Heart left ventricle (tissue), 13 donors: ENCODE measurements at regions not wholly inside any gene's neighbourhood (a gene's known extent, or its start where the extent isn't known, plus 50 kb on each side); places are given as distances from the start of the nearest gene placed in this dataset.

Experiments used
- POLR2A ChIP-seq, 2 donors: fragments of 450-650 bp; IDR thresholded peaks; one replicate each; pipeline ENCODE4 v1.6.1; 2017; ENCODE audit warnings: antibody characterized with exemption in 2 of 2, mild to moderate bottlenecking in 2 of 2, moderate library complexity in 2 of 2
- TF ChIP-seq, protein P1 (sequence below), 12 donors: fragments of 200-600 bp; sonication (generic) in 4 of 12; IDR thresholded peaks; one replicate each; pipeline versions ENCODE4 v1.5.0 to v1.8.0; 2018 to 2022; ENCODE audit warnings: antibody characterized with exemption in 12 of 12, mild to moderate bottlenecking in 5 of 12
- donor health status: ischemic (EF 13 %, LVEDD 7.1; RV severe dilation, severe dysfunction).
- donor health status: DM: no; HTN: yes; CAD: no.
- donor health status: DM: no; HTN: no; CAD: no.
- donor health status: ischemic (EF 25% LVEDD 6.9; RV normal size, moderate dysfunction).
- donor health status: ischemic (EF 25% LVEDD 5.7; RV mildly dilated, moderate dysfunction).
- donor health status: ischemic (EF 35%, LVEDD 5.7; RV mildly dilated, moderate dysfunction).
- donor health status: nonischemic (EF 11% LVEDD 7.7; RV severe dilation, severe dysfunction).
- donor health status: DM: yes; HTN: yes; CAD: no.
- donor health status: PGD.
- donor health status: ischemic (EF 29% LVEDD 5.4; RV normal size, mild dysfunction).
- donor health status: nonischemic (EF 23%, LVEDD 6.1; RV moderate dilation, normal function).

DNA sequence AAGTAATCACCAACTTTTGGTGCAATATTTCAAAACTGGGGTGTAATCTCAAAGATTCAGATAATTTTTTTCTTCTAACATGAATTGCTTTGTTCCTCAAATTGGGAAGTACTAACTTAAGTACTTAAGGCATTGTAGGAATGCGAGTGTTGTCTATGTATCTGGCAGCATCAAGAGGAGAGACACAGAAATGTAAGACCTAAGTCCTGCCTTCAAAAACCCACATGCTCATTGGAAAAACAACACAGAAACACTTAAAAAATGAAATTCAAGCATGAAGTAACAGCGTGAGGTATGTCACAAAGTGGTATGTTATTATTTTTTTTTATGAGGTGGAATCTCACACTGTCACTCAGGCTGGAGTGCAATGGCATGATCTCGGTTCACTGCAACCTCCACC lies 288.5 kb downstream of the ZEB1 start:
- TF ChIP-seq, protein P1, sequence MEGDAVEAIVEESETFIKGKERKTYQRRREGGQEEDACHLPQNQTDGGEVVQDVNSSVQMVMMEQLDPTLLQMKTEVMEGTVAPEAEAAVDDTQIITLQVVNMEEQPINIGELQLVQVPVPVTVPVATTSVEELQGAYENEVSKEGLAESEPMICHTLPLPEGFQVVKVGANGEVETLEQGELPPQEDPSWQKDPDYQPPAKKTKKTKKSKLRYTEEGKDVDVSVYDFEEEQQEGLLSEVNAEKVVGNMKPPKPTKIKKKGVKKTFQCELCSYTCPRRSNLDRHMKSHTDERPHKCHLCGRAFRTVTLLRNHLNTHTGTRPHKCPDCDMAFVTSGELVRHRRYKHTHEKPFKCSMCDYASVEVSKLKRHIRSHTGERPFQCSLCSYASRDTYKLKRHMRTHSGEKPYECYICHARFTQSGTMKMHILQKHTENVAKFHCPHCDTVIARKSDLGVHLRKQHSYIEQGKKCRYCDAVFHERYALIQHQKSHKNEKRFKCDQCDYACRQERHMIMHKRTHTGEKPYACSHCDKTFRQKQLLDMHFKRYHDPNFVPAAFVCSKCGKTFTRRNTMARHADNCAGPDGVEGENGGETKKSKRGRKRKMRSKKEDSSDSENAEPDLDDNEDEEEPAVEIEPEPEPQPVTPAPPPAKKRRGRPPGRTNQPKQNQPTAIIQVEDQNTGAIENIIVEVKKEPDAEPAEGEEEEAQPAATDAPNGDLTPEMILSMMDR (IDR thresholded peaks at IDR 0.05) = no peak
- TF ChIP-seq POLR2A (IDR thresholded peaks at IDR 0.05) = no peak
